PC-3 (cell line): ENCODE measurements at regions not wholly inside any gene's neighbourhood (a gene's known extent, or its start where the extent isn't known, plus 50 kb on each side); places are given as distances from the start of the nearest gene placed in this dataset.

Experiments used
- ATAC-seq: fragments of 200-7000 bp; cut with Tn5 transposase; 2 replicates; pipeline ENCODE4 v1.9.1; 2020; ENCODE audit warnings: mild to moderate bottlenecking, moderate library complexity
- BruUV-seq: library from RNA; stranded (reverse); fragments of 400-500 nt; replicated peaks from 2 replicates; lab custom pipeline; 2021; lab: Mats Ljungman, UMichigan
- CTCF ChIA-PET: fragments of 300-600 bp; sonication (Branson Sonifier 250); formaldehyde crosslinking; loops from one replicate; lab custom pipeline; 2022; ENCODE audit warnings: antibody characterized with exemption; lab: Charles Lee
- POLR2A ChIA-PET: fragments of 300-600 bp; sonication (Branson Sonifier 250); formaldehyde crosslinking; loops from one replicate; lab custom pipeline; 2022; ENCODE audit warnings: antibody characterized with exemption; ENCODE audit not compliant: unreplicated experiment; lab: Charles Lee
- DNase-seq: peaks from one replicate; pipeline ENCODE4 v3.0.0-alpha.2; 2015
- H2AFZ ChIP-seq: fragments of 300-600 bp; sonication (generic); 2 replicates; pipeline ENCODE4 v1.6.0; 2016; ENCODE audit warnings: antibody characterized with exemption, low read length
- H3F3A ChIP-seq: fragments of 300-600 bp; sonication (generic); one replicate; pipeline ENCODE4 v1.6.0; 2017; ENCODE audit warnings: antibody characterized with exemption, low read length, control low read depth, mild to moderate bottlenecking; ENCODE audit not compliant: unreplicated experiment
- H3K27ac ChIP-seq: fragments of 300-600 bp; sonication (generic); 2 replicates; pipeline ENCODE4 v1.5.1; 2016; ENCODE audit warnings: mild to moderate bottlenecking, low read length
- H3K27me3 ChIP-seq: fragments of 300-600 bp; sonication (generic); 2 replicates; pipeline ENCODE4 v1.6.1; 2016; ENCODE audit warnings: low read length, mixed read lengths
- H3K36me3 ChIP-seq: fragments of 300-600 bp; sonication (generic); 2 replicates; pipeline ENCODE4 v1.6.1; 2016; ENCODE audit warnings: low read depth, mixed run types, low read length, mixed read lengths
- H3K4me1 ChIP-seq: fragments of 300-600 bp; sonication (generic); 2 replicates; pipeline ENCODE4 v1.5.1; 2016; ENCODE audit warnings: low read length; ENCODE audit not compliant: insufficient read depth
- H3K4me2 ChIP-seq: fragments of 300-600 bp; sonication (generic); 2 replicates; pipeline ENCODE4 v1.6.0; 2016; ENCODE audit warnings: low read length
- H3K4me3 ChIP-seq: fragments of 300-600 bp; sonication (generic); 2 replicates; pipeline ENCODE4 v1.5.1; 2016; ENCODE audit warnings: mild to moderate bottlenecking, low read length, mixed read lengths
- H3K79me2 ChIP-seq: fragments of 300-600 bp; sonication (generic); 2 replicates; pipeline ENCODE4 v1.6.1; 2017; ENCODE audit warnings: low read length, mixed read lengths
- H3K9ac ChIP-seq: fragments of 300-600 bp; sonication (generic); 2 replicates; pipeline ENCODE4 v1.6.0; 2016; ENCODE audit warnings: mild to moderate bottlenecking, low read length
- H3K9me2 ChIP-seq: fragments of 300-600 bp; sonication (generic); replicated peaks from 2 replicates; pipeline ENCODE4 v1.6.1; 2016; ENCODE audit warnings: mixed run types, low read length, mixed read lengths
- H3K9me3 ChIP-seq: fragments of 300-600 bp; sonication (generic); 2 replicates; pipeline ENCODE4 v1.6.1; 2016; ENCODE audit warnings: low read length, mixed read lengths
- H4K20me1 ChIP-seq: fragments of 300-600 bp; sonication (generic); 2 replicates; pipeline ENCODE4 v1.6.1; 2016; ENCODE audit warnings: low read length, mixed read lengths
- EZH2 ChIP-seq: fragments of 300-600 bp; sonication (generic); IDR thresholded peaks from one replicate; pipeline ENCODE4 v1.6.1; 2017; ENCODE audit warnings: antibody characterized with exemption, mild to moderate bottlenecking, low read length; ENCODE audit not compliant: unreplicated experiment
- EZH2phosphoT487 ChIP-seq: fragments of 300-600 bp; sonication (generic); IDR thresholded peaks from 2 replicates; pipeline ENCODE4 v1.6.1; 2018; ENCODE audit warnings: mild to moderate bottlenecking, antibody characterized with exemption, low read length, borderline replicate concordance
- intact Hi-C: fragments of 100-400 bp; cut with micrococcal nuclease; formaldehyde crosslinking; loops from 2 replicates; pipeline ENCODE4 v1.9.0; 2023
- TF ChIP-seq, protein P1 (sequence below): fragments of 300-600 bp; sonication (generic); conservative IDR thresholded peaks from 2 replicates; pipeline ENCODE4 v1.5.1; 2017; ENCODE audit warnings: antibody characterized with exemption, low read depth, mild to moderate bottlenecking, low read length

GRCh38 chr2:175865716-175866115 lies 136.4 kb downstream of the LNPK start:
- Histone ChIP-seq H3K36me3 (no peaks in the 10 kb centered on the region), H4K20me1 (no peaks in the 10 kb centered on the region), H3K9ac (no peak overlapping the region), H3K4me1 (no peaks in the 10 kb centered on the region), H3K27ac (no peak overlapping the region), H3K27me3 (peaks cover 74% of the 10 kb centered on the region), H3F3A (no peaks in the 10 kb centered on the region), H3K4me3 (no peak overlapping the region), H3K79me2 (no peaks in the 10 kb centered on the region), H3K9me3 (no peaks in the 10 kb centered on the region), H3K4me2 (no peak overlapping the region), H2AFZ (no peak overlapping the region), H3K9me2 (no peaks in the 10 kb centered on the region)
- ATAC-seq (no peak), DNase-seq (no peak)
- ChIA-PET CTCF (no interaction called here), POLR2A (no interaction called here)
- no TSS peak for BruUV-seq
- intact Hi-C loops, result no loop called here
- no peak for TF ChIP-seq EZH2phosphoT487
- TF ChIP-seq, protein P1, sequence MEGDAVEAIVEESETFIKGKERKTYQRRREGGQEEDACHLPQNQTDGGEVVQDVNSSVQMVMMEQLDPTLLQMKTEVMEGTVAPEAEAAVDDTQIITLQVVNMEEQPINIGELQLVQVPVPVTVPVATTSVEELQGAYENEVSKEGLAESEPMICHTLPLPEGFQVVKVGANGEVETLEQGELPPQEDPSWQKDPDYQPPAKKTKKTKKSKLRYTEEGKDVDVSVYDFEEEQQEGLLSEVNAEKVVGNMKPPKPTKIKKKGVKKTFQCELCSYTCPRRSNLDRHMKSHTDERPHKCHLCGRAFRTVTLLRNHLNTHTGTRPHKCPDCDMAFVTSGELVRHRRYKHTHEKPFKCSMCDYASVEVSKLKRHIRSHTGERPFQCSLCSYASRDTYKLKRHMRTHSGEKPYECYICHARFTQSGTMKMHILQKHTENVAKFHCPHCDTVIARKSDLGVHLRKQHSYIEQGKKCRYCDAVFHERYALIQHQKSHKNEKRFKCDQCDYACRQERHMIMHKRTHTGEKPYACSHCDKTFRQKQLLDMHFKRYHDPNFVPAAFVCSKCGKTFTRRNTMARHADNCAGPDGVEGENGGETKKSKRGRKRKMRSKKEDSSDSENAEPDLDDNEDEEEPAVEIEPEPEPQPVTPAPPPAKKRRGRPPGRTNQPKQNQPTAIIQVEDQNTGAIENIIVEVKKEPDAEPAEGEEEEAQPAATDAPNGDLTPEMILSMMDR, result no peak
- TF ChIP-seq EZH2, result no peak

GRCh38 chr2:175864137-175864850 lies 137.8 kb downstream of the LNPK start:
- intact Hi-C loops, result no loop called here
- no peak for TF ChIP-seq EZH2
- TF ChIP-seq, protein P1, result no peak
- TF ChIP-seq EZH2phosphoT487, result no peak

GRCh38 chr2:175861958-175862357 lies 140.1 kb downstream of the LNPK start:
- CTCF ChIA-PET, result no interaction called here
- BruUV-seq, result no TSS peak
- H3K4me3 ChIP-seq, result no peak overlapping the region
- no peak overlapping the region for H2AFZ ChIP-seq
- TF ChIP-seq EZH2 (no peak), EZH2phosphoT487 (no peak)
- TF ChIP-seq, protein P1, result no peak
- H3K79me2 ChIP-seq, result no peaks in the 10 kb centered on the region
- no peaks in the 10 kb centered on the region for H3F3A ChIP-seq
- no peaks in the 10 kb centered on the region for H4K20me1 ChIP-seq
- POLR2A ChIA-PET, result no interaction called here
- H3K36me3 ChIP-seq, result no peaks in the 10 kb centered on the region
- no peaks in the 10 kb centered on the region for H3K9me3 ChIP-seq
- no peak for DNase-seq
- H3K9ac ChIP-seq, result no peak overlapping the region
- no peak overlapping the region for H3K4me2 ChIP-seq
- no peak overlapping the region for H3K27ac ChIP-seq
- H3K4me1 ChIP-seq, result no peaks in the 10 kb centered on the region
- no peaks in the 10 kb centered on the region for H3K9me2 ChIP-seq
- ATAC-seq, result no peak
- intact Hi-C loops, result no loop called here
- peaks cover 75% of the 10 kb centered on the region for H3K27me3 ChIP-seq

More at GRCh38 chr2:175864137-175864850, 137.8 kb downstream of the LNPK start:
- Histone ChIP-seq H4K20me1 (no peaks in the 10 kb centered on the region), H2AFZ (no peak overlapping the region), H3K27ac (no peak overlapping the region), H3K9ac (no peak overlapping the region), H3K4me1 (no peaks in the 10 kb centered on the region), H3K36me3 (no peaks in the 10 kb centered on the region), H3K4me2 (no peak overlapping the region), H3K9me3 (no peaks in the 10 kb centered on the region), H3K4me3 (no peak overlapping the region), H3K79me2 (no peaks in the 10 kb centered on the region), H3K27me3 (peaks cover 74% of the 10 kb centered on the region), H3F3A (no peaks in the 10 kb centered on the region), H3K9me2 (no peaks in the 10 kb centered on the region)
- ATAC-seq, result no peak
- DNase-seq, result no peak
- BruUV-seq, result no TSS peak
- POLR2A ChIA-PET, result no interaction called here
- CTCF ChIA-PET, result no interaction called here
